GM12873 (cell line): ENCODE measurements at regions not wholly inside any gene's neighbourhood (a gene's known extent, or its start where the extent isn't known, plus 50 kb on each side); places are given as distances from the start of the nearest gene placed in this dataset.

ENCODE experiments used
- CTCF ChIP-seq: IDR thresholded peaks from 2 replicates; pipeline ENCODE4 v1.5.1; 2012; ENCODE audit warnings: low read depth, mild to moderate bottlenecking, moderate library complexity, low read length, control low read depth; ENCODE audit not compliant: insufficient read depth; ENCODE audit errors: missing control alignments

DNA sequence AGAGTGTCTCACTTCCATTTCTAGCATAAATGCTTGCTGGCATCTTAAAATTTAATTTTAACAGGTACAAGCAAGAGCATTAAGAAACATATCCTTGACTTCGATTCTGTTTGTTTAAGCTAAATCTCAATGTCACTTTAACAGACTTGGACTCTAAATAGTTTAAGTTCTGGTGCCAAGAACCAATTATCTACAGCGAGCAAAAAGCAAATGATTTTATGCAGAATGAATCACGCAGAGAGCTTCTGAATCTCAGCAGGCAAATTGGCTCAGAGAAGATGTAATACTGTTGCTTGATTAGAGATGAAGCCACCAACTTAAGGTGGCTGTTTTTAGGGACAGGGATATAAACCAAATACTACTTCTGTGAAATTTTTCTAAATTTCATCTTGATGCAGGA lies 117.0 kb upstream of the PLD5 start:
- TF ChIP-seq CTCF, result no peak

DNA sequence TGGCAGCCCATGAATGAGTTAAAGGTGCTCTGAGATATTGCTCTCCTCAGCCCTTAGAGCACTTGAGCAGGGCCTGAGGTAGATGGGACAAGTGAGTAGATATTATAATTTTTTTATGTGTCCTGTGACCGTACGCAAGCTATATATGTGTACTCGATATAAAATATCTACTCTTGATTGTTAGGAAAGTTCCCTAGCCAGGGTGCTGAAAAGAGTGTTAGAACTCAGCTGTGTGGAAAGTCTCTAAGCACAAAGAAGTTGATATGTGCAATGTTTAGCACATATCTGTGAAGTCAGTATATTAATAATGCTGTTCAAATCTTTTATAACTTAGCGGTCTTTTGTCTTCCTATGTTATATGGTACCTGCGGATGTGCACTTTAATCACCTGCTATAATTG lies 114.6 kb upstream of the PLD5 start:
- TF ChIP-seq CTCF, result no peak

DNA sequence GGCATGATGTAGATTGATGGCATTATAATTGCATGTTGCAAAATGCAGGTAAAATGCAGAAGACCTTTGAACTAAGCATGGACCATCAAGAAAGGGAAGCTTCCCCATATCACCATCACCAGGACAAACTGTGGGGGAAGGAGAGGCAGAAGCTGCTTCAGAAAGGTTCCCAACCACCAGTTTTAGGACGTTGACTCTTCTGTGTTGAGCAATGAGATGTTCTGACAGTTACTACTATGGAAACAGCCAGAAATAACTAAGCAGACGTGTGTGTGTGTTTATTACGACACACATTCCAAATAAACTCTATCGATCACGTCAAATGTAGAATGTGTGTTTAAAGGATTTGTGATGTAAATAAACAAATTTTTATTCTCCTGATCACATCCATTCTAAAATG lies 110.2 kb upstream of the PLD5 start:
- no peak for TF ChIP-seq CTCF

DNA sequence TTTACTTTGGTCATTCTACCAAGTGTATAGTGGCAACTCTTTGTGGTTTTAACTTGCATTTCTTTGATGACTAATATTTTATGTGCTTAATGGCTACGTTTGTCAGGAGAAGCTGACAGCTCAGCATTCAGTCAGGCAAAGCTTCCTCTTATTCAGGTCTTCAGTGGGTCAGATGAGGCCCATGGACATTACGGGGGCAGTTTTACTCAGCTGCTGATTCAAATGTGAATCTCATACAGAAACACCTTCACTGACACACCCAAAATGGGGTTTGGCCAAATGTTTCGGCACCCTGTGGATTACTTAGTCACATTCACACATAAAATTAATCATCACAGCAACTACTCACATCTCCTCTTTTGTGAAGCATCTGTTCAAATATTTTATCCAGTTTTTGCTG lies 104.9 kb upstream of the PLD5 start:
- TF ChIP-seq CTCF, result no peak

- TF ChIP-seq CTCF, result no peak
Measured at GRCh38 chr1:242623756-242624155, 99.3 kb upstream of the PLD5 start.

GRCh38 chr1:242623119-242623518 lies 98.6 kb upstream of the PLD5 start:
- TF ChIP-seq CTCF, result no peak

DNA sequence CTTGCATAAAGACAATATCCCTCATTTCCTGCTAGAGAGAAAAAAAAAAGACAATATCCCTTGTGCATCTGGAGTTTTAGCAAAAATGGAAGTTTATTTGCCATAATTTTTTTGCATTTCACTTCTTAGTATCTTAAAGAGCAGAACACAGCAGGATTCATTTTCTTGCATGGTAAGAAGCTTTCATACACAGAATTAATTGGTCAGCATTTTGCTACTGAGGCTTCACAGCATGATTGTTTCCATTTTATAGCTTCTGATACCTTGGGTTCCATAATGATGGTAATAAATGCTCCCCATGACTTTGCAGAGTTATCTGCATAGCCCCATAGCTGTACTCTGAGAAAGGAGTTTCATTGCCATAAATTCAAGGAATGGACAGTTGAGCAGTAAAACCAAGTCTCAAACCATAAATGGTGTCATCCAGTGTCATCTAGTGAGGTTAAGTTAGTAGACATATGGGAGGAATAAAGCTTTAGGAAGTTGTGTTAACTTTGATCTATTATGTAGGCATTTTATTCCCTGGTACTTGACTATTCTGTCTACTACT lies 88.8 kb upstream of the PLD5 start:
- no peak for TF ChIP-seq CTCF
